ELF-1 (cell line): ENCODE measurements at regions not wholly inside any gene's neighbourhood (a gene's known extent, or its start where the extent isn't known, plus 50 kb on each side); places are given as distances from the start of the nearest gene placed in this dataset.
A peak's percentile ranks its signal among the peaks of the same experiment; 100 is the strongest.
"Not testable (repeated sequence)": the region's sequence is repeated elsewhere in the genome, so short reads cannot be mapped to it uniquely, and the experiment has no call there.

Source experiments
- DNase-seq: peaks from one replicate; pipeline ENCODE4 v3.0.0-alpha.2; 2016; ENCODE audit warnings: low read depth, low spot score

DNA sequence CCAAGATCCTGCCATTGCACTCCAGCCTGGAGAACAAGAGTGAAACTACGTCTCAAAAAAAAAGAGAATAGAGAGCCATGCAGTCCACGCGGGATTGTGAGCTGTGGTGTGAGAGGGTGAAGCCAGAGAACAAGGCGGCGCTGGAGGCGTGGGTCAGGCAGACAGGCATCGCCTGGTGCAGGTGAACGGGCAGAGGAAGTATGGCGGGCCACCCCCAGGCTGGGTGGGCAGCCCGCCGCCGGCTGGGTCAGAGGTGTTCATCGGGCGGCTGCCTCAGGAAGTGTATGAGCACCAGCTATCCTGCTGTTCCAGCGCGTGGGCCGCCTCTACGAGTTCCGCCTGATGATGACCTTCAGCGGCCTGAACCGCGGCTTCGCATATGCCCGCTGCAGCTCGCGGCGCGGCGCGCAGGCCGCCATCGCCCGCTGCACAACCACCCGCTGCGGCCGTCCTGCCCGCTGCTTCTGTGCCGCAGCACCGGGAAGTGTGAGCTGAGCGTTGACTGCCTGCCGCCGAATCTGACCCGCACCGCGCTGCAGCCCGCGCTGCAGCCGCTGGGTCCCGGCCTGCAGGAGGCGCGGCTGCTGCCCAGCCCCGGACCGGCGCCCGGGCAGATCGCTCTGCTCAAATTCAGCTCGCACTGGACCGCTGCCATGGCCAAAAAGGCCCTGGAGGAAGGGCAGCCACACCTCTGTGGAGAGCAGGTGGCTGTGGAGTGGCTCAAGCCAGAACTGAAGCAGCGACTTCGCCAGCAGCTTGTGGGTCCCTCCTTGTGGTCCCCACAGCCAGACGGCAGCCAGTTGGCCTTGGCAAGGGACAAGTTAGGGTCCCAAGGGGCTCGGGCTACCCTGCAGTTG, 95.5 kb upstream of the PLEKHM1 start:
- peak; percentile 45 for DNase-seq

GRCh38 chr17:45586651-45586934, 96.1 kb upstream of the PLEKHM1 start:
- not testable (repeated sequence) for DNase-seq

- DNase-seq = not testable (repeated sequence)
Measured at GRCh38 chr17:45592433-45592923, 102.0 kb upstream of the PLEKHM1 start.

DNA sequence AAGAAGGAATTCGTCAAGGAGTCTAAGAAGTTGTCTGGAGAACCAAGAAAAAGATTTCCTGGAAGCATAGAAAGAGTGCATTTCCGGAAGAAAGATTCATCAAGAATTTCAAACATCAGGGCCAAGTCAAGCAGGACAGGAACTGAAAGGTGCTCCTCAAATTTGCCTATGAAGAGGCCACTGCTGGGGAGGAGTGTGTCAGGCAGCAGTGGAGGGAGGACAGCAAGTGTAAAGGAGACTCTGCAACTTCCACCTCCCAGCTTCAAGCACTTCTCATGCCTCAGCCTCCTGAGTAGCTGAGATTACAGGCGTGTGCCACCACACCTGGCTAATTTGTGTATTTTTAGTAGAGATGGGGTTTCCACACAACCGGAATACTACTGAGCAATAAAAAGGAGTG, 105.8 kb upstream of the PLEKHM1 start:
- DNase-seq = not testable (repeated sequence)

GRCh38 chr17:45600052-45601012, 109.8 kb upstream of the PLEKHM1 start:
- peak; percentile 68 for DNase-seq

- DNase-seq = not testable (repeated sequence)
Measured at GRCh38 chr17:45601013-45601412, 110.5 kb upstream of the PLEKHM1 start.

GRCh38 chr17:45601605-45602539, 111.4 kb upstream of the PLEKHM1 start:
- peak; percentile 32 for DNase-seq

- not testable (repeated sequence) for DNase-seq
Measured at GRCh38 chr17:45605751-45606150, 115.2 kb upstream of the PLEKHM1 start.

DNA sequence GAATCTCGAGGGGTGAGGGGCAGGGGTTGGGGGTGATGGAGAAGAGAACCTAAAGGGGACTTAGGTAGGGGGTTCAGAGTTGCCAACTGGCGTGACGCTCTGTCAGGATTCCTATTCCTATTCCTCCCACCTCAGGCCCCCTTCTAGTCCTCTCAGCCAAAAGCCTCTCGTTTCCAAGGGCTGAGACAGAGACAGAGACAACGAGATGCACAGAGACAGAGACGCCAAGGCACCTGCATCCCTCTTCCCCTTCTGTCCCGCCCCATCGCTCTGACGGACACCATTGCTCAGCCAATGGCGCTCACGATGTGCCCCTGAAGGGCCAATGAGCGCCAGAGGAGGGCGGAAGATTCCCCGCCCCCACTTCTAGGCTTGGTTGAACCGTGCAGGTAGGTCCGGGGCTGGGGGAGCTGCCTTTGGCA, 129.5 kb upstream of the PLEKHM1 start:
- not testable (repeated sequence) for DNase-seq

DNA sequence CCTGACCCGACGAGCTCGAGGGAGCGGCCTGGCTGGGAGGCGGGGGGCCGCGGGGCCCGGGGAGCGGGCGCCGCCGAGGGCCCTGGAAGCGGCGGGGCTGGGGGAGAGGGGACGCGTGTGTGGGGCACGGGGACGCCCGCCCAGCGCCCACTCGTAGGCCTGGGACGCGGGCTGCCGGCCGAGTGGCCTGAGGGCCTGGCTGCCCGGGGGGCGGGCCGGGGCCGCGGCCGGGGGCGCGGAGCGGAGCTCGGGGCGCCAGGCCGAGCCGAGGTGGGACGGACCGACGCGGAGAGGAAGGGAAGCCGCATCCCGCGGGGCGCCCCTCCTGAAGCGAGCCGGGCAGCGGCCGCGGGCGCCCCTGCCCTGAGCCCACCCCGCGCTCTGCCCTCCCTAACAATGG, 129.9 kb upstream of the PLEKHM1 start:
- DNase-seq = not testable (repeated sequence)

GRCh38 chr17:45621087-45621486, 130.6 kb upstream of the PLEKHM1 start:
- not testable (repeated sequence) for DNase-seq

GRCh38 chr17:45622295-45622694, 131.8 kb upstream of the PLEKHM1 start:
- not testable (repeated sequence) for DNase-seq

GRCh38 chr17:45628019-45628418, 137.5 kb upstream of the PLEKHM1 start:
- peak; percentile 44 for DNase-seq

GRCh38 chr17:45631941-45632340, 141.4 kb upstream of the PLEKHM1 start:
- DNase-seq = no peak

DNA sequence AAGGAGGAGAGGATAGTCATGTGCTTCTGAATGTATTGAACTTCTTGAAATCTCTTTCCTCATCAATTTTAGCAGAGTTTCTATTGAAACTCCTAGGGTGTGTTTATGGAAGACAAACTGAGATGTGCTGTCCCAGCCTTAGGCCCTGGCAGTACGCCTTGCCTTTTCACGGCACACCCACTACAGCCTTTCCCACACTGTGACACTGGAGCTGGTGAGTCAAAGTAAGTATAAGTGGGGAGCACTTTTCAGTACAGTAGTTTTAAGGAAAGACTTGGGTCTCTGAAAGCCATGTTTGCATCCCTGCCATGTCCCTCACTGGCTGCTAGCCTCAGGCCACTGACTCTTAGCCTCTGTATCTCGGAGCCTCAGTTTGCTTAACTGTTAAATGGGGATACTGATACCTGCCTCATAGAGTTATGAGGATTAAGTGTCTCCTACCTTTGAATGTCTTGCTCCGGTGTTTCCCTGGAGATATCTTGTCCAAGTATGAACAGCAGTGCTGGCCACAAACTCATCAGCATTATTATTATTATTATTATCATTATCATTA, 144.7 kb upstream of the CRHR1 start:
- no peak for DNase-seq

GRCh38 chr17:45640141-45640850, 143.8 kb upstream of the CRHR1 start:
- peak; percentile 86 for DNase-seq

GRCh38 chr17:45641541-45641940, 142.6 kb upstream of the CRHR1 start:
- no peak for DNase-seq

- no peak for DNase-seq
Measured at GRCh38 chr17:45643591-45643990, 140.5 kb upstream of the CRHR1 start.

DNA sequence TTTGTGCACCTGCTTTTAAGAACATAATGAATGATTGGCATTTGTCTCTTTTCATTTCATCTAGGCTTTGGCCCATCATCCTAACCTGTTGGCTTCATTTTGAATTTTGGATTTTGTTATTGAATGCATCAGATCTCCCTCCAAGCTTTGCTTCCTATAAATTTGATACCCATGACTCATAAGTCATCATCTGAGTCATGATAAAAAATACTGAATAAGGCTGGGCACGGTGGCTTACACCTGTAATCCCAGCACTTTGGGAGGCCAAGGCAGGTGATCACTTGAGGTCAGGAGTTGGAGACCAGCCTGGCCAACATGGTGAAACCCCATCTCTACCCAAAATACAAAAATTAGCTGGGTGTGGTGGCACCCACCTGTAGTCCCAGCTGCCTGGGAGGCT, 139.5 kb upstream of the CRHR1 start:
- not testable (repeated sequence) for DNase-seq

GRCh38 chr17:45645330-45645729, 138.8 kb upstream of the CRHR1 start:
- DNase-seq = no peak
